HL-60 (cell line): ENCODE measurements at regions not wholly inside any gene's neighbourhood (a gene's known extent, or its start where the extent isn't known, plus 50 kb on each side); places are given as distances from the start of the nearest gene placed in this dataset.

Source experiments
- DNase-seq, 2 experiments: peaks; one replicate each; pipeline ENCODE4 v3.0.0-alpha.2; 2010 to 2020; ENCODE audit warnings: low read depth in 1 of 2, low spot score in 1 of 2
- H3K27ac ChIP-seq: fragments of 250-450 bp; sonication (Bioruptor Pico); replicated peaks from 2 replicates; pipeline ENCODE4 v1.5.1; 2020; ENCODE audit warnings: mild to moderate bottlenecking, moderate library complexity
- H3K27me3 ChIP-seq: fragments of 250-450 bp; sonication (Bioruptor Pico); 2 replicates; pipeline ENCODE4 v1.5.1; 2021; ENCODE audit warnings: mild to moderate bottlenecking, moderate library complexity; ENCODE audit not compliant: insufficient read depth, poor library complexity, severe bottlenecking
- H3K4me3 ChIP-seq: replicated peaks from 2 replicates; pipeline ENCODE4 v1.5.1; 2011; ENCODE audit warnings: mild to moderate bottlenecking, control low read depth, low read length; ENCODE audit not compliant: insufficient read depth
- GABPA ChIP-seq: IDR thresholded peaks from 2 replicates; pipeline ENCODE4 v1.6.1; 2012; ENCODE audit warnings: low read depth
- POLR2AphosphoS5 ChIP-seq: IDR thresholded peaks from 2 replicates; pipeline ENCODE4 v1.6.1; 2012; ENCODE audit warnings: low read depth
- SPI1 ChIP-seq: IDR thresholded peaks from 2 replicates; pipeline ENCODE4 v1.6.1; 2012; ENCODE audit warnings: low read depth, mild to moderate bottlenecking, borderline replicate concordance
- TF ChIP-seq, protein P1 (sequence below): IDR thresholded peaks from one replicate; pipeline ENCODE4 v1.5.1; 2011; ENCODE audit warnings: low read length, control low read depth, inconsistent platforms; ENCODE audit not compliant: insufficient read depth
- TF ChIP-seq, protein P2 (sequence below): IDR thresholded peaks from 2 replicates; pipeline ENCODE4 v1.6.1; 2012; ENCODE audit warnings: low read depth; ENCODE audit not compliant: insufficient replicate concordance

DNA sequence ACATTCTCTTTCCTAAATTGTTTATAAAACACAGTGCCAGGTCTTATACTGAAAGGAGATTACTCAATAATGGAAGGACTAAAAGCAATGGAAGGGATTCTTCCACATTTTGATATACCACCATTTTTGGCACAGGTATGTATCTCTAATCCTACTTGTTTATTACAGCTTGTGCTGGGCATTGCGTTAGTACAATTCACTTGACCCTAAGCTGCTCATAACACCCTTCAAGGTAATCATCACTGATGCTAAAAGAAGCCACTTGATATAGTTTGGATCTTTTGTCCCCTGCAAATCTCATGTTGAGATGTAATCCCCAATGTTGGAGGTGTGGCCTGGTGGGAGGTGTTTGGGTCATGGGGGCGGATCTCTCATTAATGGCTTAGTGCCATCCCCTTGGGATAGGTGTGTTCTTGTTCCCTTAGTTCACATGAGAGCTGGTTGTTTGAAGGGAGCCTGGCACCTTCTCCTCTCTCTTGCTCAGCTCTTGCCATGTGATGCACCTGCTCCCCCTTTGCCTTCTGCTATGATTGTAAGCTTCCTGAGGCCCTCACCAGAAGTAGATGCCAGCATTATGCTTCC lies 71.1 kb downstream of the NIBAN1 start:
- no peak for TF ChIP-seq POLR2AphosphoS5
- no peak for TF ChIP-seq GABPA
- TF ChIP-seq, protein P1, sequence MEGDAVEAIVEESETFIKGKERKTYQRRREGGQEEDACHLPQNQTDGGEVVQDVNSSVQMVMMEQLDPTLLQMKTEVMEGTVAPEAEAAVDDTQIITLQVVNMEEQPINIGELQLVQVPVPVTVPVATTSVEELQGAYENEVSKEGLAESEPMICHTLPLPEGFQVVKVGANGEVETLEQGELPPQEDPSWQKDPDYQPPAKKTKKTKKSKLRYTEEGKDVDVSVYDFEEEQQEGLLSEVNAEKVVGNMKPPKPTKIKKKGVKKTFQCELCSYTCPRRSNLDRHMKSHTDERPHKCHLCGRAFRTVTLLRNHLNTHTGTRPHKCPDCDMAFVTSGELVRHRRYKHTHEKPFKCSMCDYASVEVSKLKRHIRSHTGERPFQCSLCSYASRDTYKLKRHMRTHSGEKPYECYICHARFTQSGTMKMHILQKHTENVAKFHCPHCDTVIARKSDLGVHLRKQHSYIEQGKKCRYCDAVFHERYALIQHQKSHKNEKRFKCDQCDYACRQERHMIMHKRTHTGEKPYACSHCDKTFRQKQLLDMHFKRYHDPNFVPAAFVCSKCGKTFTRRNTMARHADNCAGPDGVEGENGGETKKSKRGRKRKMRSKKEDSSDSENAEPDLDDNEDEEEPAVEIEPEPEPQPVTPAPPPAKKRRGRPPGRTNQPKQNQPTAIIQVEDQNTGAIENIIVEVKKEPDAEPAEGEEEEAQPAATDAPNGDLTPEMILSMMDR: no peak
- TF ChIP-seq, protein P2, sequence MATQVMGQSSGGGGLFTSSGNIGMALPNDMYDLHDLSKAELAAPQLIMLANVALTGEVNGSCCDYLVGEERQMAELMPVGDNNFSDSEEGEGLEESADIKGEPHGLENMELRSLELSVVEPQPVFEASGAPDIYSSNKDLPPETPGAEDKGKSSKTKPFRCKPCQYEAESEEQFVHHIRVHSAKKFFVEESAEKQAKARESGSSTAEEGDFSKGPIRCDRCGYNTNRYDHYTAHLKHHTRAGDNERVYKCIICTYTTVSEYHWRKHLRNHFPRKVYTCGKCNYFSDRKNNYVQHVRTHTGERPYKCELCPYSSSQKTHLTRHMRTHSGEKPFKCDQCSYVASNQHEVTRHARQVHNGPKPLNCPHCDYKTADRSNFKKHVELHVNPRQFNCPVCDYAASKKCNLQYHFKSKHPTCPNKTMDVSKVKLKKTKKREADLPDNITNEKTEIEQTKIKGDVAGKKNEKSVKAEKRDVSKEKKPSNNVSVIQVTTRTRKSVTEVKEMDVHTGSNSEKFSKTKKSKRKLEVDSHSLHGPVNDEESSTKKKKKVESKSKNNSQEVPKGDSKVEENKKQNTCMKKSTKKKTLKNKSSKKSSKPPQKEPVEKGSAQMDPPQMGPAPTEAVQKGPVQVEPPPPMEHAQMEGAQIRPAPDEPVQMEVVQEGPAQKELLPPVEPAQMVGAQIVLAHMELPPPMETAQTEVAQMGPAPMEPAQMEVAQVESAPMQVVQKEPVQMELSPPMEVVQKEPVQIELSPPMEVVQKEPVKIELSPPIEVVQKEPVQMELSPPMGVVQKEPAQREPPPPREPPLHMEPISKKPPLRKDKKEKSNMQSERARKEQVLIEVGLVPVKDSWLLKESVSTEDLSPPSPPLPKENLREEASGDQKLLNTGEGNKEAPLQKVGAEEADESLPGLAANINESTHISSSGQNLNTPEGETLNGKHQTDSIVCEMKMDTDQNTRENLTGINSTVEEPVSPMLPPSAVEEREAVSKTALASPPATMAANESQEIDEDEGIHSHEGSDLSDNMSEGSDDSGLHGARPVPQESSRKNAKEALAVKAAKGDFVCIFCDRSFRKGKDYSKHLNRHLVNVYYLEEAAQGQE: no peak
- no peak for TF ChIP-seq SPI1
- no peak overlapping the region for H3K27ac ChIP-seq
- no peak for DNase-seq
- no peak overlapping the region for H3K4me3 ChIP-seq
- no peaks in the 10 kb centered on the region for H3K27me3 ChIP-seq

DNA sequence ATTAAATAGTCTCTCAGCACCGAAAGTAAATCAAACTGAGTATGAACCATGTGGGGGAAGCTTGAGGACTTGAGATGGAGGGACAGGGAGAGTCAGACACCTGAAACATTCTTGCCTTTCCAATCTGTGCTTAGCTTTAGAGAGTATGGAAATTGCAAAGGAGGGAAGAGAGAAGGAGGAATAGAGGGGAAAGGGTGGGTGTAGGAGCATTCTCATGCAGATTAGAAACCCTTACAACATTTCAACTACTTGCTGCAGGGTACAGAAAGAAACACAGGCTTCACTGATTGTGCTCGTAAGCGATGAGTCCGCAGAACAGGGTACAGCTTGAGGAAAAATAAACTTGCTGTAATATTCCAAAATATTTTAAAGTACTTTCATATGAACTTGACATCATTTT lies 73.8 kb downstream of the NIBAN1 start:
- TF ChIP-seq, protein P1: no peak
- TF ChIP-seq, protein P2: no peak
- TF ChIP-seq GABPA (no peak), SPI1 (no peak), POLR2AphosphoS5 (no peak)
- no peak for DNase-seq
- H3K4me3 ChIP-seq: no peak overlapping the region
- H3K27me3 ChIP-seq: no peaks in the 10 kb centered on the region
- no peak overlapping the region for H3K27ac ChIP-seq

DNA sequence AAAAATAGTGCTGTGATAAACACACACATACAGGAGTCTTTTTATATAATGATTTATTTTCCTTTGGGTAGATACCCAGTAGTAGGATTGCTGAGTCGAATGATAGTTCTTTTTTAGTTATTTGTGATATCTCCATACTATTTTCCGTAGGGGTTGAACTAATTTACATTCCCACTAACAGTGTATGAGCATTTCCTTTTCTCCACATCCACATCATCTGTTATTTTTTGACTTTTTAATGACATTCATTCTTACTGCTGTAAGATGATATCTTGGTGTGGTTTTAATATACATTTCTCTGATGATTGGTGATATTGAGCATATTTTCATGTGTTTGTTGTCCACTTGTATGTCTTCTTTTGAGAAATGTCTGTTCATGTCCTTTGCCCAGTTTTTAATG lies 78.3 kb downstream of the NIBAN1 start:
- TF ChIP-seq, protein P2: no peak
- TF ChIP-seq POLR2AphosphoS5 (no peak), SPI1 (no peak), GABPA (no peak)
- TF ChIP-seq, protein P1: no peak
- Histone ChIP-seq H3K4me3 (no peak overlapping the region), H3K27me3 (no peaks in the 10 kb centered on the region), H3K27ac (no peak overlapping the region)
- DNase-seq: no peak
